ENCODE measurements at regions not wholly inside any gene's neighbourhood (a gene's known extent, or its start where the extent isn't known, plus 50 kb on each side); places are given as distances from the start of the nearest gene placed in this dataset.

GRCh38 chr1:30372792-30373433 is 350.5 kb downstream of the MATN1 start:
- no peak for ATAC-seq
- TF ChIP-seq RARB (CRISPR knock-in tag; IDR thresholded peaks at IDR 0.05), result no peak
- no peak for TF ChIP-seq ZFP3 (CRISPR knock-in tag; IDR thresholded peaks at IDR 0.05)
- no peak for TF ChIP-seq TCF4 (CRISPR knock-in tag; IDR thresholded peaks at IDR 0.05; ENCODE audit: borderline replicate concordance)
- no peak for TF ChIP-seq PPARA (CRISPR knock-in tag; IDR thresholded peaks at IDR 0.05; ENCODE audit: borderline replicate concordance)
- TF ChIP-seq ISL1 (CRISPR knock-in tag; IDR thresholded peaks at IDR 0.05), result no peak
- TF ChIP-seq PATZ1 (CRISPR knock-in tag; IDR thresholded peaks at IDR 0.05; ENCODE audit: borderline replicate concordance), result no peak
- TF ChIP-seq ESRRG (CRISPR knock-in tag; IDR thresholded peaks at IDR 0.05), result no peak
- TF ChIP-seq ARNTL (CRISPR knock-in tag; IDR thresholded peaks at IDR 0.05; ENCODE audit: borderline replicate concordance, low read depth), result no peak
- no peak for TF ChIP-seq BACH2 (CRISPR knock-in tag; IDR thresholded peaks at IDR 0.05; ENCODE audit: borderline replicate concordance)
- no peak for TF ChIP-seq SNAI2 (CRISPR knock-in tag; IDR thresholded peaks at IDR 0.05)
- no peak for TF ChIP-seq TOX (CRISPR knock-in tag; IDR thresholded peaks at IDR 0.05; ENCODE audit: borderline replicate concordance)
- TF ChIP-seq ZNF8 (CRISPR knock-in tag; IDR thresholded peaks at IDR 0.05), result no peak
- no peak for TF ChIP-seq CSDC2 (CRISPR knock-in tag; IDR thresholded peaks at IDR 0.05)
- TF ChIP-seq CSRNP3 (CRISPR knock-in tag; IDR thresholded peaks at IDR 0.05), result no peak
- no peak for TF ChIP-seq GLIS3 (CRISPR knock-in tag; IDR thresholded peaks at IDR 0.05)
- TF ChIP-seq ZC3H10 (CRISPR knock-in tag; IDR thresholded peaks at IDR 0.05), result no peak
- TF ChIP-seq OSR1 (CRISPR knock-in tag; IDR thresholded peaks at IDR 0.05), result no peak
- TF ChIP-seq CREB5 (CRISPR knock-in tag; IDR thresholded peaks at IDR 0.05; ENCODE audit: low read depth), result no peak
- TF ChIP-seq ZFP30 (CRISPR knock-in tag; IDR thresholded peaks at IDR 0.05), result no peak

- no peak for ATAC-seq
- TF ChIP-seq ZNF8 (CRISPR knock-in tag; IDR thresholded peaks at IDR 0.05), result no peak
- TF ChIP-seq PPARA (CRISPR knock-in tag; IDR thresholded peaks at IDR 0.05; ENCODE audit: borderline replicate concordance), result no peak
- no peak for TF ChIP-seq TSHZ2 (CRISPR knock-in tag; IDR thresholded peaks at IDR 0.05)
- no peak for TF ChIP-seq PATZ1 (CRISPR knock-in tag; IDR thresholded peaks at IDR 0.05; ENCODE audit: borderline replicate concordance)
- no peak for TF ChIP-seq ZFP3 (CRISPR knock-in tag; IDR thresholded peaks at IDR 0.05)
- no peak for TF ChIP-seq TCF4 (CRISPR knock-in tag; IDR thresholded peaks at IDR 0.05; ENCODE audit: borderline replicate concordance)
- TF ChIP-seq RARB (CRISPR knock-in tag; IDR thresholded peaks at IDR 0.05), result no peak
- no peak for TF ChIP-seq GLIS3 (CRISPR knock-in tag; IDR thresholded peaks at IDR 0.05)
- no peak for TF ChIP-seq ZC3H10 (CRISPR knock-in tag; IDR thresholded peaks at IDR 0.05)
- TF ChIP-seq POU6F1 (CRISPR knock-in tag; IDR thresholded peaks at IDR 0.05; ENCODE audit: borderline replicate concordance, low read depth), result no peak
- TF ChIP-seq BACH2 (CRISPR knock-in tag; IDR thresholded peaks at IDR 0.05; ENCODE audit: borderline replicate concordance), result no peak
- TF ChIP-seq SNAI2 (CRISPR knock-in tag; IDR thresholded peaks at IDR 0.05), result no peak
- no peak for TF ChIP-seq ZFP30 (CRISPR knock-in tag; IDR thresholded peaks at IDR 0.05)
- no peak for TF ChIP-seq CSDC2 (CRISPR knock-in tag; IDR thresholded peaks at IDR 0.05)
- no peak for TF ChIP-seq TOX (CRISPR knock-in tag; IDR thresholded peaks at IDR 0.05; ENCODE audit: borderline replicate concordance)
- no peak for TF ChIP-seq ARNTL (CRISPR knock-in tag; IDR thresholded peaks at IDR 0.05; ENCODE audit: borderline replicate concordance, low read depth)
- TF ChIP-seq ESRRG (CRISPR knock-in tag; IDR thresholded peaks at IDR 0.05), result no peak
- no peak for TF ChIP-seq OSR1 (CRISPR knock-in tag; IDR thresholded peaks at IDR 0.05)
- TF ChIP-seq CSRNP3 (CRISPR knock-in tag; IDR thresholded peaks at IDR 0.05), result no peak
These were observed 351.2 kb downstream of the MATN1 start for GRCh38 chr1:30371888-30372791.
